ENCODE measurements at regions not wholly inside any gene's neighbourhood (a gene's known extent, or its start where the extent isn't known, plus 50 kb on each side); places are given as distances from the start of the nearest gene placed in this dataset.
A peak's percentile ranks its signal among the peaks of the same experiment; 100 is the strongest.
"Not testable (repeated sequence)": the region's sequence is repeated elsewhere in the genome, so short reads cannot be mapped to it uniquely, and the experiment has no call there.

DNA sequence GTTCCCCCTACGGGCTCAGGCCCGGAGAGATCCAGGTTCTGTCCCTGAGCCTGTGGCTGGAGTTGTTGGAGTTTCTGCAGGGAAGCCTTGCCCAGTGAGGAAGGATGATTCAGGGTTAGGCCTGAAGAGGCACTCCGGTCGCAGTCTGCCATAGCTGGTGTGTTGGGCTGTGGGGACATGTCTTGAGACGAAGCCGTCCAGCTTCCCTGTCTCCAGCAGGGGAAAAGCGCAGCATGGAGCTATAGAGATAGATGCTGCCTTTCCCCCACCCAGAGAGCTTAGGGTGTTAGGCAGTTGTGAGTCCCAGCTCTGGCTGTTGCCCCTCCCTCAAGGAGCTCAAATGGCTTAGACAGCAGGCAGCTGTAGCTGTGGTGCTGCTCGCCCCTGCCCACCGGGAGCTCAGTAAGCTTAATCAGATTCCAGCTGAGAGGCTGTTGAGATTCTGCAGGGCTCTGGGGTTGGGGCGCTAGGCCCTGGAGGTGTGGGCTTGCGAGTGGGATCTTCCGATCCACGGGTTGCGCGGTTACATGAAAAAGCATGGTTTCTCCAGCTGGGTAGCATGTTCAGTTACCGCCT, 103.9 kb downstream of the PMAIP1 start:
- no peak for DNase-seq

DNA sequence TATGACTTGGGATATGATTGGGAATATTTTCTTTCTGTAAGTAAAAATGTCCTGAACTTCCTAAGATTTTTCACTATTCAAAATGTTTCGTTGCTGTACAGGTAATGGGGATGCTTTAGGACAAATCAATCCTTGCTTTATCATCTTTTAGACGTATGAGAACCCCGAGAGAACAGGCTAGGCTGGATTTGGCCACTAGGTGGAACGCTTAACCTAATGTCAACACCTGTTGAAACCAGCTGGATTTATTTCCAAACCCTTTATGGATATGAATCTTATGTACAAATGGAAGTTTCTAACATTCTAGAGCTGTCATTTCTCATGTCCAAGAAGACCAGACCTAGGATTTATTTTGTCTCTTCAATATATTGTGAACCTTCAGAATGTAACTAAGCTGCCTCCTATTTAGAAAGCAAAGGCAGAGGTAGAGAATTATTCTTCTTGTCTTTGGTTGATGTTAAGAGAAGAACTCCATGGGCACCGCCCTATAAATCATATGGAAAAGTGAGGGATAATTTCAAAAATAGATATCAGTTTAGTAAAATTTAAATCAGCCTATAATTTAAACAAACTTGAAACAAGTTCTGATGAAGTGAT, 96.7 kb downstream of the PMAIP1 start:
- DNase-seq, result peak; percentile 33 to 64

DNA sequence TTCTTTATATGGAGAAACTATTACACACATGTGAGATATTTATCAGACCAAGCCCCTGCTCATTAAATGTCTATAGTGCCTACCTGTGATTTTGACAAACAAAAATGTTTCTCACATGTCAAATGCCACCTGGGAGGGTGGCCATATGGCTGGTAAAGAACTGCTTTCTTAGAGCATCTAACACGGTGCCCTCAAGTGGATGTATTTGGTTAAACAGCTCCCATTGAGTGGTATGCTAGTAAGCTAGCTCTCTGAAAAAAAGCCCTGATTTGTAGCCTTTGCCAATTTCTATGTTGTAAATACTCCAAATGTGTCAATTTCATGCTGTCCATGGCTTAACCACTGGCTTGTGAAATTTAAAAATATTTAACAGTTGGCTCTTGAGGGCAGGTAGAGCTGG, 94.6 kb downstream of the PMAIP1 start:
- peak in 1 of 2 experiments; percentile 41 for DNase-seq

DNA sequence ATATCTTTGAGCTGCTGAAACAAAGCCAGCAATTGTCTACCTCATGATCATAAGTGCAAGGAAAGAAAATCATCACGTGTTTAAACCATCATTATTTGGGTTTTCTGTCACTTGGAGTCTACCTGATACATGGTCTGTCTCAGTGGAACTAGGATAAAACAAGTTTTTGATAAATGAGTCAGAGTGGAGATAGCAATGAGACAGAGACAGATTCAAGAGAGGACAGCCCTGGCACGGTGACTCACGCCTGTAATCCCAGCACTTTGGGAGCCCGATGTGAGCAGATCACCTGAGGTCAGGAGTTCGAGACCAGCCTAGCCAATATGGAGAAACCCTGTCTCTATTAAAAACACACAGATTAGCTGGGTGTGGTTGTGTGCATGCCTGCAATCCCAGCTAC, 93.8 kb downstream of the PMAIP1 start:
- DNase-seq, result no peak

DNA sequence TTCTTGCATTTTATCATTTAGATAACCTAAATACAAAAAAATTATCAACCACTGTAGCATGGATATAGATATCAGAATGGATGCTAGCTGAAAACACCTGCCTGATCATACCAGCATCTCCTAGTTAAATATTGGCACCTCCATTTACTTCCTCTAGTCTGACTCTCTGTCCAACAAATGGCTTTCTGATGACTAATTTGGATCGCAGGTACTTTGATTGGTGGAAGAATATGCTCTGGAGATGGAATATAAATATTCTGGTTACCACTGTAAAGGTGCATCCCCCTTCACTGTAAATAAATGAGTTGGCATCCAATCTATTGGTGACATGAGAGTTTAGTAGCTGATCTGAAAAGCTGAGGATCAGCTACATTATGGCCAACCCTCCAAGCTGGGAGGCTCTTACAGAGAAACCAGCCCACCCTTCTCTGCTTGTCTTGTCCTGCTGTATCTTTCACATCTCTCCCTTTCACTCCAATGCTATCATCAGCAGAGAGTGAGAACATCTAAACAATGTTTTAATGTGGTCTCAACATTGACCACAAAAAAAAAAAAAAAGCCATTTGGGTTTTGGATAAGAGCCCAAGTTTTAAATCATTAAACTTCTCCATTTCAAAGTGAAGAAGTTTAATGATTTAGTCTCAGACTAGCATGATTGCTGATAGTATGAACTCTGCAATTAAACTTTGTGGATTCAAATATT, 90.5 kb downstream of the PMAIP1 start:
- no peak for DNase-seq

DNA sequence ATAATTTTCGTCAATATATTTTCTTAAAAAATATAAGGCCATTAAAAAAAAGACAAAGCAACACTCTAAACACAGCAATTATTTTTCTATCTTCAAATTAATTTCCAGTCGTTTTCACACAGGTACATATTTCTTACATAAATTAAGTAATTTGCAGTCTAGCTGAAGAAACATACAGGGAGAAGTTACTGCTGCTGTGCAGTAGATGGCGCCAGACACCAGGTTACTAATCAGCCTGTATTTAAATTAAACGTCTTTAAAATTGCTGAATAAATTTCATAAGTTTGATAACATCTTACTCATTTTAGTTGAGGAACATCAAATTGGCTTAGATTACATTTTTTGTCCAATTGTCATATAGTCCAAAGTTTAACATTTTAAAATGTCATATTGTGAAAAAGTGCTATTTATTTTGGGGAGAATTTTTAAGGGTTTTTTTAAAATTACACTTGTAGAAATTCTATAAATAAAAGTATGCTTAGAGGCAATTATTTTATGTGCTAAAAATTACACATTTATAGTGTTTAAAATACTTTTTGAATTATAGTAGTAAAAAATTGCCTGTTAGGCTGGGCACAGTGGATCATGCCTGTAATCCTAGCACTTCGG, 88.4 kb downstream of the PMAIP1 start:
- peak; percentile 38 to 46 for DNase-seq

DNA sequence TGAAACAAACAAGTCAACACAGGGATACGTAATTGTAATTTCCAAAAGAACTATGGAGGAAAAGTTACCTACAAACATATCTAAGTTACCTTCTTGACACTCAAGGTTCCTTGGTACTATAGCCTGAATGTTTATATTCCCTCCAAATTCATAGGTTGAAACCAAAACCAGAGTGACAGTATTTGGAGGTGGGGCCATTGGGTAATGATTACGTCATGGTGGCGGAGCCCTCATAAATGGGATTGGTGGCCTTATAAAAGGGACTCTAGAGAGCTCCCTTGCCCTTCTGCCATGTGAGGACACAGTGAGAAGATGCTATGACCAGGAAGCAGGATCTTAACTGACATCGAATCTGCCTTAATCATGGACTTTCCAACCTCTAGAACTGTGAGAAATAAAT, 87.3 kb downstream of the PMAIP1 start:
- DNase-seq, result no peak

DNA sequence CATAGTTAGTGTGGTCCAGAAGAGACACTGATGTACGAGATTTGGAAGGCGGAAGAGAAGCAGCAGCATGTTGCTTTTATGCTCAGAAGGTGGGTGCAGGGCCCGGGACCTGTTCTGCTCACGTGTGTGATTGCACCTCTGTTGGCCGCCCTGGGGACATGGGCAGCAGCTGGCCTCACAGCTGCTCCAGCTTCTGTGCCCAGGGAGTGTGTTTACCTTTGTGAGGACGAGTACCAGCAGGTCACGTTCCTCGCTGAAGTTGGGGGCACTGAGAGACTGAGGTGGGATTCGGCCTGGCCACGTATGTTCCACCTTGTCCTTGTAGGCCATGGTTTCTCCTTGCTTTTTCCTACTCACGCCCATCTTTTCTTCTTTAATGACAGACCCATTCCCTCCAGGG, 86.3 kb downstream of the PMAIP1 start:
- DNase-seq, result no peak

DNA sequence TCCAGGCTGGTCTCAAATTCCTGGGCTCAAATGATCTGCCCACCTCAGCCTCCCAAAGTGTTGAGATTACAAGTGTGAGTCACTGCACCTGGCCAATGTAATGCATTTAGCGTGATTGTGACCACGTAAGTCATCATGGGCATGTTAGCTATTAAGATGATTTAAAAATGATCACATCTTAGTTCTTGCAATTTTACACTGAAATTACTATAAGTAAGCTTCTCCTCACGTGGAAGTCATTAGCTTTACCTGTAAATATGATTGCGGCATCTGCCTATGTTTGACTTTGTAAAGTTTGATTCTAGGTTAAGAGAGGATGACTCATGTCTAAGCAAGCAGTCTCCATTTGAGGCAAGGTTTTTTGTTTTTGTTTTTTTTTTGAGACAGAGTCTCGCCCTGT, 85.5 kb downstream of the PMAIP1 start:
- DNase-seq, result no peak

DNA sequence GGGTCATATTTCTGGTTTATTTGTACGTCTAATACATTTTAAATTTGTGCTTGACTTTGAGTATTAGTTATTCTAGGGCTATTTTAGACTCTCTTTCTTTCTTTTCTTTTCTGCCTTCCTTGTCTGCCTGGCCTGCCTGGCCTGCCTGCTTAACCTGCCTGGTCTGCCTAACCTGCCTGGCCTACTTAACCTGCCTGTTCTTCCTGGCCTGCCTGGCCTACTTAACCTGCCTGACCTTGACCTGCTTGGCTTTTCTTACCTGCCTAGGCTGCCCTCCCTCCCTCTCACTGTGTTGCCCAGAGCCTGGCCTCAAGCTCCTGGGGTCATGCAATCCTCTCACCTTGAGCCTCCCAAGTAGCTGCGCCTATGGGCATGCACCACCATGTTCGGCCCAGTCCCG, 83.7 kb downstream of the PMAIP1 start:
- DNase-seq, result no peak

DNA sequence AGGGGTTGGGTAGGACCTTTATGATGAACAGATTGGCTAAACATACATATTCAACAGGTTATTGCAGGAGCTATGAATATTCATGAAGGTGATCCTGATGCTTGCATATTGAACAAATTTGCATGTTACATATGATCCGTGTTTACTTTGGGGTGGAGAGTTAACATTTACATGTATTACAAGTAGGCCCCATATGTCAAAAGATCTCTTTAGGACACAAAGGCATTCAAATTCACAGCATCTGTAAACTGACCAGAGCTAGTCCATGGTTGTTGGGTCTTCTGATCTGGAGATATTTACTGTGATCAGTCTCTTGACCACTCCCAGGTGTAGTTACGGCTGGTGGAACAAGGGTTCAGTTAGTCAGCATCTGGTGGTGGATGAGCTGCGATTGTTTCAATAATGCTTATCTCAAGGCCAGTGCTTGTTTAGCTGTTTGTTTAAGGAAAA, 80.4 kb downstream of the PMAIP1 start:
- DNase-seq, result no peak

DNA sequence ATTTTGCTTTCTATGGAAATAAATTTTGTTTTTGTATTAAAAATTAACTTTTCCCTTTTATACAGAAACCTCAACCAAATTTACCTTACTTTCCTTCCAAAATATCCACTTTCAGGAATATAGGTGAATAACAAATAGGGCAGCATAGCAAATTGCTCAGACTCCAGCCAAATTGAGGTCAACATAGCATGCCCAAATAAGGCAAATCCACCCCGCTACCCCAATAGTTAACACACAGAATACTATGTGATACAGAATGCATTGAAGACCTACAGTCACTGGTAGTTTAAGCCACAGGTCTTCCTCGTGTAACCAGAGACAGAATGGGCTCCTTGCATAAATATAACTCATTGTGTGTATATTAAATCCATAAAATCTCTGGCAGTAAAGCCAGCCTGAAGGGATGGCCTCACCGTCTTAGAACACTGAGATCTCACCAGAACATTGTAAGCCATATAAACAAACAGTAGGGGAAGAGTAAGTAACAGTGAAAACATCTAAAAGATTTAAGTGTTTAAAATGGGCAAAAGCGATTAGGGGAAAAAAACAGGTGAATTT, 72.2 kb downstream of the PMAIP1 start:
- no peak for DNase-seq

DNA sequence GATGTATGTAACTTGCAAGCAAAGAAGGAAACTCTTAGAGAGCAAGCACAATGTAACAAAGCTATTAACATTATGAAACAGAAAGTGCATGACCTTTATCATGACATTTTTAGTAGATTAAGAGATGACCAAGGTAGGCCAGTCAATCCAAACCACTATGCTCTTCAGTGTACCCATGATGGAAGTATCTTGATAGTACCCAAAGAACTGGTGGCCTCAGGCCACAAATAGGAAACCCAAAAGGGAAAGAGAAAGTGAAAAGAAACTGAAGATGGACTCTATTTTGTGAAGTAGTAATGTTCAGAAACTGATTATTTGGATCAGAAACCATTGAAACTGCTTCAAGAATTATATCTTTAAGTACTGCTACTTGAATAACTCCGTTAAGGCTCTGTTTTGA, 71.3 kb downstream of the PMAIP1 start:
- DNase-seq, result not testable (repeated sequence)

DNA sequence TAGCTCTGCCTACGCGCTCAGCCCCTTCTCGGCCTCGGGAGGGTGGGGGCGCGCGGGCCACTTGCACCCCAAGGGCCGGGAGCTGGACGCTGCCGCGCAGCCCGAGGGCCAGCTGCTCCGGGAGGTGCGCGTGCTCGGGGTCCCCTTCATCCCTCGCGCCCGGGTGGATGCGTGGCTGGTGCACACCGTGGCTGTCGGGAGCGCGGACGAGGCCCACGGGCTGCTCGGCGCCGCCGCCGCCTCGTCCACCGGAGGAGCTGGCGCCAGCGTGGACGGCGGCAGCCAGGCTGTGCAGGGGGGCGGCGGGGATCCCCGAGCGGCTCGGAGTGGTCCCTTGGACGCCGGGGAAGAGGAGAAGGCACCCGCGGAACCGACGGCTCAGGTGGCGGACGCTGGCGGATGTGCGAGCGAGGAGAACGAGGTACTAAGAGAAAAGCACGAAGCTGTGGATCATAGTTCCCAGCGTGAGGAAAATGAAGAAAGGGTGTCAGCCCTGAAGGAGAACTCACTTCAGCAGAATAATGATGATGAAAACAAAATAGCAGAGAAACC, 69.8 kb downstream of the PMAIP1 start:
- DNase-seq, result not testable (repeated sequence)

DNA sequence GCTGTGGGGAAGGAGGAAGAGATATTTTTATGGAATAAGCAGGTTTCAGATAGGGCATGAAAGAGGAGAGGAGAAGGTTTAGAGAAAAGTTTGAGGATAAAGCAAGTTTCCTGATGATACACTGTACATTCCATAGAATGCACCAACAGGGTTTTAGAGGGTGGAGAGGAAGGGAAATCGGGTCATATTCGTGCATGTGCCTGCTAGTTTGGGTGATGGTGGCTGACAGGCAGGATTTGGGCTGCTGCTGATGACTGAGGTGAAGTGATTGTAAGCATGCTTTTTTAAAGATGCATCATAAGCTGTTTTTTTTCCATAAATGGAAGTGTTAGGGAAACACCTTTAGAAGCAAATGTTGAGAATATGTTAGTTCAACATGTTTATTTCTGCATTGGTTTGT, 68.8 kb downstream of the PMAIP1 start:
- no peak for DNase-seq

DNA sequence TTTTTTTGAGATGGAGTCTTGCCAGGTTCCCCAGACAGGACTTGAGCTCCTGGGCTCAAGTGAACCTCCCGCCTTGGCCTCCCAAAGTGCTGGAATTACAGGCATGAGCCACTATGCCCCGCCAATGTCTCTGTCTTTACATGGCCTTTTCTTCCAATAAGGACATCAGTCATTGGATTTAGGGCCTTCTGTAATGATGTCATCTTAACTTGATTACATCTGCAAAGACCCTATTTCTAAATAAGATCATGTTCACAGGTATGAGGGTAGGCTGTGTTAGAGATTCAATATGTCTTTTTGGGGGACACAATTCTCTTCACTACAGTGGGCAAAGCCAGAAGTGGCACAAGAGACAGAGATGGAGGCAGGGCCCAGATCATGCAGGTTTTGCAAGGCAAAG, 68.1 kb downstream of the PMAIP1 start:
- DNase-seq, result no peak

DNA sequence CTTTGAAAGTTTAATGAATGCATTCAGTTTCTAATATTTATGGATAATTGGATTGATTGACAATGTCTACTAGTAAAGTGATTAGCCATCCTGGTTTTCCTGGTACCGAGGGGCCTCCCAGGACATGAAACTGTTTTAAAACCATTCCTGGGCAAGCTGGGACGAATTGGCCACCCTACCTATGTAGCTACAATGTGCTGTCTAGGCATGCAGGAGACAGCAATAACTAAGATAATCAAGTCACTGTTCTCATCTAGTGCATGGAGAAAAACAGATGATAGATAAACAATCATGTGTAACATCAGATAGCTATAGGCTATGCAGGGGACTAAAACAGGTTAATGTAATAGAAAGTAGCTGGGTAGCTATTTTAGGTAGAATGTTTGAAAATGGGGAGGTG, 67.1 kb downstream of the PMAIP1 start:
- DNase-seq, result no peak

DNA sequence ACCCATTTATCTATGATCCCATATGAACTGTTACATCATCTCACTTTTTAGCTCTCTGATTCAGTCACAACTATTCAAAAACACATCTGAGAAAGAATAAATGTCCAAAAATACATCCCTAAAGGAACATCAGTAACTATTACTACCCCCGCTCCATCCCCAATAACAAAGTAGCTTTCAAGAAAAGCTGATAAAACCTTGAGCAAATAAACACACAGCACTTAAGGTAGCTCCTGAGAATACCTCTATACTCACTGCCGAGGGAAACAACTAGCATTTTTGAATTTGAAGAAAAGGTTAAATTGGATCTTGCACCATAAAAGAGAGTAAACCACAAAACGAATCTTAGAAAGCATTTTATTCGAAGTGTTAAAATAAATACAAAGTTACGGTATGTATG, 63.4 kb downstream of the PMAIP1 start:
- DNase-seq, result no peak

DNA sequence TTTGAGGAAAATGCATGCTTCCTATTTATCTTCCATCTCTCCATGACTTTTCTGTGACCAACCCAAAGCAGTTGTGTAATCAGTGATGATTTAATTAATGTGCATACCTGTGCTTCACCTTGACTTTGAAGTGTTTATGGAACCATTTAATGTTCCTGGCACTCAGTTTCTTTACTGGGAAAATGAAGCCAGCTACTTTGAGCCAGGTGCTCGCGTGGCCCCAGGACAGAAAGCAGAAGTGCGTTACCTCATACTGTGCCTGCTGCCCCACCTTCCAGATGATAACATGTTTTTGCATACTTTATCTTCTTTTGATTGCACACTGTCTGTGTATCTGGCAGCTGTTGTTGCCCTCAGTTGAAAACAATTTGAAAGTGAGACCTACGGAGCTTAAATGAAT, 61.3 kb downstream of the PMAIP1 start:
- peak; percentile 13 to 76 for DNase-seq

DNA sequence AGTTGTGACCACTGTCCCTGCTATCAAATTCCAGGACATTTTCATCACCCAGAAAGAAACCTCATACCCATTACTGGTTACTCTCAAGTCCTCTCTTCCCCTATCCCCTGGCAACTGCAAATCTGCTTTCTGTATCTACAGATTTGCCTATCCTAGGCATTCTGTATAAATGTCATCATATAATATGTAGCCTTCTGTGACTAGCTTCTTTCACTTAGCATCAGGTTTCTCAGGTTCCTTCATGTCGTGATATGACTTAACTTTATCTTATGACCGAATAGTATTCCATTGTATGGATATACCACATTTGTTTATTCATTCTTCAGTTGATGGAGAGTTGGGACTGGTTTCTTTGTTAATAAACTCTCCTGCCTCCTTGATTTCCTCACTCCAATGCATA, 60.5 kb downstream of the PMAIP1 start:
- no peak for DNase-seq

DNA sequence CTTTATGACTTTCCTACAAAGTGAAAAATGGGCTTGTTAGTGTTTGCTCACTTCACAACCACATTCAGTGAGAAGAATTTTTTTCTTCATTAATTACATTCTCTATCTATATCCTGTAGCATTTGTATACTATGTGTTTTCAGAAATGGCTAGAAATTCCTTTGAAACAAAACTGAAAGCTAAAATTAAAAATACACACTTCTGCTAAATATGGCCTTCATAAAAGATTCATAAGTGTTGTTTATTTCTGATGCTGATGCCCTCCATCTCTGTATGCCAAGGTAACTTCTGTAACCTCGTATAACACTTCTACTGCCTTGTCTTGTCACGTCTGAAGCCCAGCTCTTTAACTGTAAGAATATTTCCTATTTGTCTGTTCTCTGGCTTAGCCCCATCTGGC, 59.8 kb downstream of the PMAIP1 start:
- DNase-seq, result no peak

DNA sequence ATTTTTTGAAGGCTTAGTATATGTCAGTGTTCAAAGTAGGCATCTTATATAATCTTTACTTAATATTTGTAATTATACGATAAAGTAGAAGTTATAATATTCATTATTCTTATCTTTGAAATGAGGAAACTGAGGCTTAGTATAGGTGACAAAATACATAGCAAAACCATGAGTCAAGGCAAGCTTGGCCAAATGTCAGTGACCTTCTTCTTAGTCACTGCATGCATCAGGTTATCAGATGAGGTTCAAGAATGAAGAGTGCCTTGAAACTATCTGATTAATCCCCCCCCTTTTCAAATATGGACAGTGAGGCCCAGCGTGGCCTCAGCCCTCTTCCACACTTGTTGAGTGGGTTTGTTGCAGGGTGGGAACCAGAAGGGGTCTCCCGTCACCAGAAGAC, 59.3 kb downstream of the PMAIP1 start:
- DNase-seq, result no peak

DNA sequence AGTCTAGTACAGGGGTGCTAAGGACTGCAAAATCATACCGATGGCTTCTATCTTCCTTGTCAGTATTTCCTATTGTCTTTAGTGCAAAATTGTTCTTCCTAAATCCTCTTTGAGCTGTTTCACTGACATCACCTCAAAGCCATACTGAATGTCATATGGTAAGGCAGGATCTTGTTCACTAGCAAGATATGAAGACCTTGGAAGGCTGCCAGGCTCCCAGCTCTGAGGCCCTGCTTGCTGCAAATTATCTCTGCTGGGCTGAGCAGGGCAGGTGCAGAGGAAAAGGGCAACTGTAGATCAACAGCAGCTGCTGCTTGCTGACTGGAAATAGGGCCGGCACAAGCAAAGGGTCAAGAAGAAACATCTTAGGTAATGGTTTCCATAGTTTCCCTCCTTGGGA, 58.2 kb downstream of the PMAIP1 start:
- peak; percentile 86 to 96 for DNase-seq

DNA sequence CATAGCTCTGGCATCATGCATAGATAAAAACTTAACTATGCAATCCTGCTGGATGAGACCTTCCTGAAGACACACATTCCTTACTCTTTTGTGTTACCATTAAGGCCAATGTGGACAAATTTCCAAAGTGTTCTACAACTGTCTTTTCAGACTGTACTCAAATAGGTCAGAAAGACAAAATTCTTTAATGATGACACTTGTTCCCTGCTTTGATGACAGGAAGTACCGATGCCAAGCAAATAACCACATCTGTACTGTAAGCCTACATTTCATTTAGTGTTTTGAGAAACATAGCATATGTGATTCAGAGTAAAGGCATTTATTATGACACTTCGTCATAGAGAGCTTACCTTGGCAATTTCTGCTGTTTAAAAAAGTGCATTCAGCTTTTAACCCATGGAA, 55.0 kb downstream of the PMAIP1 start:
- no peak for DNase-seq

Measured in NCI-H2081 (cell line).